HG03060 (cell line): ENCODE measurements at regions not wholly inside any gene's neighbourhood (a gene's known extent, or its start where the extent isn't known, plus 50 kb on each side); places are given as distances from the start of the nearest gene placed in this dataset.
"Not testable (repeated sequence)": the region's sequence is repeated elsewhere in the genome, so short reads cannot be mapped to it uniquely, and the experiment has no call there.

Experiments
- ATAC-seq: cut with Tn5 transposase; IDR thresholded peaks from one replicate; pipeline ENCODE4 v1.9.1; 2021; ENCODE audit warnings: low read depth, moderate number of reproducible peaks; ENCODE audit not compliant: unreplicated experiment

DNA sequence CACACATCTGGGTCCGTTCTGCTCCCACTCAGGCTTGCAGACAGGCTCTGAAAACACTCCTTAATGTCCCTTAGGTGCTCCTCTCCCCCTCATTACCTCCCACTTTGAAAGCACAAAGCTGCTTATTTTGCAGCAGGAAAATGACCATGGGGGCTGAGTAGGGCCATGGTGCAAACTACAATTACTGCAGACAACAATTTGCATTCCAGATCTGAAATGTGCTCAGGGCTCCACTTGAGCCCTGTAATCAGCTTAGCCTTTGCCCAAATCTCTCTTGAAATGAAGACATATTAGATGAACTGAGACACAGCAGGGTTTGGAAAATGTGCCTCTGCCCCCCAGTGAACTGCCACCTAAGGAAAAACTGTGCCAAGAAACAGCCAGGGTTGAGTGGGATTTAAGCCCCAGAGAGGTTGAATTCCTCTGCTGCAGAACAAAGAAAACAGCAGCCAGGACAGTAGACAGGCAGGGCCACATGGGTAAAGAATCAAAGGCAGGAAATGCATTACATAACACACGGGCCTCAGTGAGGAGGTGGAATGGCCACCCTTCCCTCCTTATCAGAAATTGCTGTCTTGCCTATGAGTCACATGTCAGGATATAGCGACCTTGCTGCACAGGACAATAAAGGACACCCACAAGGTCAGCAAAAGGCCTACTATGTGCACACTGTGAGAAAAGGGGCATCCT, 126.8 kb upstream of the ARHGEF3 start:
- no peak for ATAC-seq

DNA sequence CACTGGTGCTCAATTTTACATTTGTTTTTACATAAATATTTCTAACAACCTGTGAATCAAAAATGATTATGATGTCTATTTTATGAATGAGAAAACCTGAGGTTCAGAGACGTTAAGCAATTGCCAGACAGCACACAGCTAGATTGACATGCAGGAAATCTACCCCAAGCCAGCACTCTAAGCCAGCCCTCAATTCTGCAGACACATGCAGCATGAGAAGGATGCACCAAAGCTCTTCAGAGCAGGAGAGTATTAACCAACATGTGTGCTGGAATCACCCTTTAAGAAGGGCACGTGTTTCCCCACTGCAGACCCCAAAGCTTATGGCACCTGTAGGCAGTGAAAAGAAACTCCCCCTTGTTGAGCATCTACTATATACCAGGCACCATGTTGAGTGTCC, 126.1 kb upstream of the ARHGEF3 start:
- no peak for ATAC-seq

DNA sequence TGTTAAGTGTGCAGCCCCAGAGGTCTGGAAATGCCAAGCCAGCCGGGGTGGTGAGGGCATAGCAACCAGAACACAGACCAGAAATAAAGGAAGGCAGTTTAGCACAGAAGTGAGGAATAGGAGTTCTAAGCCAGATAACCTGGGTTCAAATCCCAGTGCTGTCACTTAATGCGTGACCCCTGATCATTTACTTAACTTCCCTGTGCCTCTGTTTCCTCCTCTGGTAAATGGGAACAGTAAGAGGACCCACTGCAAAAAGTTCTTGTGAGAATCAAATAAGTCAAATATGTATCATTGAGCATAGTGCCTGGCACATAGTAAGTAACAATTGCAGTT, 125.2 kb upstream of the ARHGEF3 start:
- ATAC-seq = no peak

- no peak for ATAC-seq
Observed at GRCh38 chr3:56926243-56926946, 124.6 kb upstream of the ARHGEF3 start.

DNA sequence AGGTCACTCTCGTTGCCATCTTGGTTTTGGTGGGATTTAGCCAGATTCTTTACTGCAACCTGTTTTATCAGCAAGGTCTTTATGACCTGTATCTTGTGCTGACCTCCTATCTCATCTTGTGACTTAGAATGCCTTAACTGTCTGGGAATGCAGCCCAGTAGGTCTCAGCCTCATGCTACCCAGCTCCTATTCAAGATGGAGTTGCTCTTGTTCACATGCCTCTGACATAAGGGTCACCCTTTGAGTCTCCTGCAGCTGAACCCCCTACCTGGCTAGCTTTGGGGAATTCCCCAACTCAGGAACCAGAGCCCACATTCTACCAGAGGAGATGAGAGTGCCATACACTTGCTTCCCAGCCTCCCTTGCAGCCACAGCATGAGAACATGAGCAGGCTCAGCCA, 123.0 kb upstream of the ARHGEF3 start:
- ATAC-seq = not testable (repeated sequence)

GRCh38 chr3:56923526-56924224, 121.9 kb upstream of the ARHGEF3 start:
- no peak for ATAC-seq

GRCh38 chr3:56921573-56922453, 120.1 kb upstream of the ARHGEF3 start:
- ATAC-seq = no peak

DNA sequence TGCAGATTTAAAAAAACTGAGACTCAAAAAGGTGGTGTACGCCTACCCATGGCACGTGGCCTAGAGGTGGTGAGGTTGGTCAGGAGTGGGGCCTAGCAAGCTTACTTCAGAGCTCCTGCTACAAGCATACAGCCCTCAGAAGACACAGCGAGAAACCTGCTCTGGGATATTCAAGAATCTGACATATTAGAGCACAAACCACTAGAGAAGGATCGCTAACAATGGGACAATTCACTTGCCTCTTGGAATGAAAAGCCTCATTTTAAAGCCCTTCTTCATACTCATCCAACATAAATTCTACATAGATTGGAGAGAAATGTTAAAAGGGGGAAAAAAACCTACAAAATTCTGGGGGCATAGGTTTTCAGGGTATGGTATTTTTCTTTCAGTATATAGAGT, 118.0 kb upstream of the ARHGEF3 start:
- ATAC-seq = no peak

- ATAC-seq = no peak
Observed at GRCh38 chr3:56919137-56919796, 117.5 kb upstream of the ARHGEF3 start.

DNA sequence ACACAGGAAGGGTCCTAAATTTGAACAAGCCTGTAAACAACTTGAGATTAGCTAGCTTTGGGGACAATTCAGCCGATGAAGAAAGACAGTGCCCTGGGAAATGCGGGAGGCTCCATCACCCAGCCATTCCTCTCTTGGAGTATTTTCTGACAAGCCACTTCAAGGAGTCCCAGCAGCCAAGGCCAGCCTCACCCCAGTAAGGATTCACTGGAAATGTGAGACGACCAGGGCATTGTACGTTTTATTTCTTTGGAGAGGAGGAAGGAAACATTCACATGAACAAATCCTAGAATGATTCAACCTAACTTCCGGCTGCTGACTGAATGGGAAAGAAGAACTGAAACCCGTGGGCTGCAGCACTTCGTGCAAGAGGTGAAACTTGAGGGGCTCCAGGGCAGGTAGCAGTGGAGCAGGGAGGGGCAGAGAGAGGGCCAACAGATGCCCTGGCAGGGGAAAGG, 116.4 kb upstream of the ARHGEF3 start:
- ATAC-seq = peak; percentile 43

GRCh38 chr3:56917361-56918110, 115.8 kb upstream of the ARHGEF3 start:
- peak; percentile 38 for ATAC-seq

DNA sequence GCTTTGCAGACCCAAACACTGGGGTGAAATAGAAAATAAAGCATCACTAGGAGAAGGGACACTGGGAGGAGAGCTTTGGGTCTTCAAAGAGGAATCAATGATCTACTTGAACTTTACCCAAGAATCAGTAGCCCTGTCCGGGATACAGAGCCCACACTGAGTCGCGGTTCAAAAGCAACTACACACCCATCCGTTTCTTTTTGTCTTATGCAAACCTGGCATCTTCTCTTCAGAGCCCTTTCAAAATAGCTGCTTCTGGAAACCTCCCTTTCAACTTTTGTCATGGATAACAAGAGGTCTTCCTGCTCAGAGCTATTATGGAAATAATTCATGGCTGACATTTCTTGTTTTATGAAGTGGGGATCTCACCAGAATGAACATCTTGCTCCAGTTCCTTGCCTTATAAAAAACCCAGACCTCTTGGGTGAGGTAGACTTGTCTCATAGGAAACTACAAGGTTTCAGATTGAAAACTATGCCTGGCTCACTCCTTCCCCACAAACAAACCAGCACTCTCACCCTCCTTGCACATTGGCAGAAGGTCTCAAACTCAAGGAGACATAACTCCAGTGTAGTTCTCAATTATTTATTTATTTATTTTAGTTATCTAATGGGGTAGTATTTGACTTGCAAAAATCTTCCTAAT, 115.1 kb upstream of the ARHGEF3 start:
- no peak for ATAC-seq

GRCh38 chr3:56915966-56916586, 114.3 kb upstream of the ARHGEF3 start:
- no peak for ATAC-seq

GRCh38 chr3:56914646-56915045, 112.9 kb upstream of the ARHGEF3 start:
- no peak for ATAC-seq

- ATAC-seq = no peak
Observed at GRCh38 chr3:56911363-56911762, 109.6 kb upstream of the ARHGEF3 start.

DNA sequence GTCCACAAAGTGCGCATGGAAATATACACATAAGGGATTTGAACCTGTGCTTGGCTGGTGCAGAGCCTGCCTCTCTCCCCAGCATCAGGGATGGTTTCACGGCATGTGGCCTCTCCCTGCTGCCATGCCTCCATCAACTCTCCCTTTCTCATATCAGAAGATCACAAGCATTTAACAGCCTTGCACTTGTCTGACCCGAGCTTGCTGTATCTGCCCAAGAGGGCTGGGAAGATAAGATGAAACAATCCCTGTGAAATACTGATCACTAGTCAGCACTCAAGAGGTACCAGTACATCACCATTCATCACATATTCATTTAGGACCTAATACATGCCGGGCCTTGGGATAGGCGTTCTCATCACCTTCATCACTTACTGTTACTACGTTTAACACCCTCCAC, 107.6 kb upstream of the ARHGEF3 start:
- ATAC-seq = no peak

- ATAC-seq = no peak
Observed at GRCh38 chr3:56908004-56908403, 106.3 kb upstream of the ARHGEF3 start.

GRCh38 chr3:56904552-56905215, 102.9 kb upstream of the ARHGEF3 start:
- no peak for ATAC-seq
